HG03103 (cell line): ENCODE measurements at regions not wholly inside any gene's neighbourhood (a gene's known extent, or its start where the extent isn't known, plus 50 kb on each side); places are given as distances from the start of the nearest gene placed in this dataset.
"Not testable (repeated sequence)": the region's sequence is repeated elsewhere in the genome, so short reads cannot be mapped to it uniquely, and the experiment has no call there.

Experiments used
- ATAC-seq: cut with Tn5 transposase; IDR thresholded peaks from one replicate; pipeline ENCODE4 v1.9.1; 2021; ENCODE audit warnings: low read depth; ENCODE audit not compliant: unreplicated experiment

DNA sequence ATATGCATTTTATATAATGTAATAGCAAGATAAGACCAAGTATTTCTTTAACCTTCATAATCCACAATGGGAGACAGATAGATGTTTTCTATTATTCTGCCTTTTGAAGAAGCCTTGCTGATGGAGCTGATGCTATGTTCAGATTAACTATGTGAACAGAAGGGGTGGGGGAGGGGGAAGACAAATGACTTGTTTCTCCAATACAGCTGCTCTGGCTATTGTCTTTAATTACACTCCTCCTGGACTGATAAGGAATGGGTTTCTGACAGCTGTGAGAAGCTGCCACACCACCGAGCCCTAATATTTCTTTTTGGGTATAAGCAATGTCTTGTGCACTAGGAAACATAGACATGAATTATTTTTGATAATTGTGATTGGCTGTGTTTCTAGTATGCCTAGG lies 62.0 kb downstream of the CAVIN4 start:
- ATAC-seq = no peak

DNA sequence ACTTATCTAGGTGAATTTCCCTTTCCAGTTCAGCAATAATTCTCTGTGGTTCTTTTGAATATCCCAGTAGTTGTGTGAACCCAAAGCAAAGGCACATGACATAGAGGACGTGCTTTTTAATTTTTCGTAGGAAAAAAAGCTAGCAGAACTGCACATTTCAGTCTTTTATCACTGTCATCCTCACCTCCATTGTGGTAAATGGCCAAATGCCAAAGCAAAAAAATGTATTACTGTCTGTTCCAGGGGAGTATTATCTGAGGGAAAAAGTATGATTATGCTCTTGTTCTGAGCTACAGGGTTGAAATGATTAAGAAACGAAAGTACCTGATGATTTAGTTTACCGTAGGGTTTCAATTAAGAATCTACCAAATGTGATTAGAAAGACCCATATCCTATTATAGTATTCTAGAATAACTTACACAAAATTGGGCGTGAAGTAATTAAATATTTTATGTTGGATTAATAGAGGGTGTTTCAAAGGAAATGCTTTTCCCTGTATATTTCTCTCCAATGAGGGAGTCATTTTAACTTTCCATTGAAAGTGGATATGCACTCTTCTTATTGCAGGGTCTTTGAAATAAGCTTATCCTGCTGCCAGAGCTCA lies 62.7 kb downstream of the CAVIN4 start:
- no peak for ATAC-seq

DNA sequence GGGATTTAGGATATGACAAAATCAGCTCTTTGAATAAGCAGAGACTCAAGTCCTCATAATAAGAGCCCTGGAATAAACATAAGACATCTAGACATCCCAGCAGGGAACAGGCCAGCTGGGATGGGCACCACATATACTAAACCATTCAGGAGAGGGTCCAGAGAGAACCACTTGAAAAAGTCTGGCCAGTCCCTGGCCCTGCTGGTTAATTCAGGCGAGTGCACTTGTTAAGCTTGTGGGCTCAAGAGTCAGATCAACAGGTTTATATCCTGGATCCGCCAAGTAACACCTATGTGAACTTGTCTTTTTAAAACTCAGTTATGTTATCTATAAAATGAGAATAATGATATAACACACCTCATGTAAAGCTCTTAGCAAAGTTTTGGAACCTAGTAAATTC lies 63.3 kb downstream of the CAVIN4 start:
- ATAC-seq = no peak

DNA sequence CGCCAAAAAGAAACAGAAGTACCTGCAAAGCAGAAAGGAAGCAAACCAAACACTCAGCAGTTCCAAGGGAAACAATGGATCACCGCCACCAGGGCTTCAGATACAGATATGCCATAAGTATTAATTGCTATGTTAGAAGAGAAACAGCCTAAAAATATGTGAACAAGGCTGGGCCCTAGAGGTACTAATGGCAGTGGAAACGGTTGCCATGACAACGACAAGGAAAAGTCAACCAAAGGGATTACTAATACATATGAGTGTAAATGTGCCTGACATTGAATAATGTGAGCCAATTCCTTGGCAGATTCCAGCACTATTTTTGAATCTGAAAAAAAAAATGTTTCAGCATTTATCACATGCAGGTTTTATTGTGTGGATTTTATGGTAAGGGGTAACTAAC lies 75.0 kb downstream of the CAVIN4 start:
- ATAC-seq = no peak

DNA sequence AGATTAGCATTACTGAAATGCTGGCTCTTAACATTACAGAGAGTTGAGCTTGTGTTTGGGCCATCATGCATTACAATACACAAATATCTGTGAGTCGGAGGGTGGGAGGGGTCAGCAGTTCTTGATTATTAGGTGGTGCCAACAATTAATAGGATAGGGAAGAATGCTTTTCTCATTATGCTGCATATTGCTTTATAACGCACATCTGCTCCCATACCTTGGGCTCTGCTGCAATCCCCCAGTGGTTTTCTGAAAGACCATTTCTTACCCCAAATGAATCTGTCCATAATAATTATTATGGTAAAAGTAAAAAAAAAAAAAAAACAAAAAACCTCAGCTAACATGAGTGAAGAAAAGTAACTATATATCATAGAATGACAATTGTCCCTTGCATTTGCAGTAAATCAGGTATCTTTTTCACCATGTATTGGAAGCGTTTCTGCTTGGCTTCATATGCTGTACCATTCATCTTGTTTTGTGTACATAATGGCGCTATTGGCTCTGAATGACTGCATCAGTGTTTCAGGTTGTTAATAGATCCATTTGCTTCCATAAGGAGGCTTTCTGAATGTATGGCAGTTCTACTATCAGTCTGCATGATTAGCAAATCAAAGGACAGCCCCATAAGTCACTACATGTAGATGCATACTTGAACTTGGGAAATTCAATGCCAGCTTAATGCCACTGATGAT lies 75.9 kb downstream of the CAVIN4 start:
- no peak for ATAC-seq

DNA sequence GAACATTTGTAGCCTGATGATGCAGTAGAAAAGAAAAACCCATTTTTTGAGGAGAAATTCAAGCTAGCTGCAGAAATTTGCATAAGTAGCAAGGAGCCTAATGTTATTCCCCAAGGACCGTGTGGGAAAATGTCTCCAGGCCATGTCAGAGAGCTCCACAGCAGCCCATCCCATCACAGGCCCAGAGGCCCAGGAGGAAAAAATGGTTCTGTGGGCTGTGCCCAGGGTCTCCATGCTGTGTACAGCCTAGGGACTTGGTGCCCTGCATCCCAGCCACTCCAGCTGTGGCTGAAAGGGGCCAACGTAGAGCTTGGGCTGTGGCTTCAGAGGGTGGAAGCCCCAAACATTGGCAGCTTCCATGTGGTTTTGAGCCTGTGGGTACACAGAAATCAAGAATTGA lies 79.0 kb downstream of the CAVIN4 start:
- not testable (repeated sequence) for ATAC-seq

DNA sequence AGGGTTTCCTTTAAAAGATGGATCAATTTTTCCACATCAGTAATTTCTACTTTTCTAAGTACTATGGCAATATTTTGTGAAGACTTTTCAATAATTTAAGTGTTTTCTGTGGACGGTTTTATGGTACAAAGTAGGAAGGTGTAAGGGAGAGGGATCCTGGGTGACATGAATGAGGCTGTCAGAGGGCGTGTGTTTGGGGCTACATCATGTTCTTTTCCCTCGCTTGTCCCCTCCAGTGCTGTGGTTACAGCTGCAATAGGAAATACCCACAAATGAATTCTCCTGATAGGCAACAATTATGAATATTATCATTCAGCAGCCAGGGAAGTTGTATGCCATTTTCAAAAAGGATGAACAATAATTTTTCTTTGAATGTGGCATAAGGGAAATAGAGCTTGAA lies 83.8 kb downstream of the CAVIN4 start:
- ATAC-seq = no peak

DNA sequence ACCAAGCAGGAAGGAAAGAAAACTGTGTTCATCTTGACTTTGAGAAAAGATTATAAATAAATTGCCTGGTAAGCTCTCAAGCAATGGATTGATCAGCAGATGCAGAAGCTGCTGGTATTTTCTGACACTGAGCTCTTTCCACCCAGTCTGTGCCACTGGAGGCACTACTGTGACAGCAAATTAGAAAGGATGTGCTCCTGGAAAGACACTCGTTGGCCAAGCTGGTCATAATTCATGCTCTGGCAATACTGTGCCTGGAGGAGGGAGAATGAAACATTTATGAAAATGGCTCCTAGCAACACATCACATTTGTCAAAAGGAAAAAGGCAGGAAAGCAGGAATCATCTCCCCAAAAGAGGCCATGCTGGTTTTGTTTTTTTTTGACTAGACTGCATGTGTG lies 84.2 kb downstream of the CAVIN4 start:
- ATAC-seq = no peak

DNA sequence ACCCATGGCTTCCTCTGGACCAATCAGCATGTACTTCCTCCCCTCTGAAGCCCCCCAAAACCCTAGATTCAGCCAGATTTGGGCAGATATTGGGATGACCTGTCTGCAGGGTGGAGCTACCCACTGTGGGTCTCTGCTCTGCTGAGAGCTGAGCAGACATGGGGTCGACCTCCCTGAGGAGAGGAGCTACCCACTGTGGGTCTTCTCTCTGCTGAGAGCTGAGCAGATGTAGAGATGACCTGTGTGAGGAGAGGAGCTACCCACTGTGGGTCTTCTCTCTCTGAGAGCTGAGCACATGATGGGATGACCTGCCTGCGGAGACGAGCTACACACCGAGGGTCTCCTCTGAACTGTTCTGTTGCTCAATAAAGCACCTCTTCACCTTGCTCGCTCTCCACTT lies 89.6 kb downstream of the CAVIN4 start:
- ATAC-seq = no peak

DNA sequence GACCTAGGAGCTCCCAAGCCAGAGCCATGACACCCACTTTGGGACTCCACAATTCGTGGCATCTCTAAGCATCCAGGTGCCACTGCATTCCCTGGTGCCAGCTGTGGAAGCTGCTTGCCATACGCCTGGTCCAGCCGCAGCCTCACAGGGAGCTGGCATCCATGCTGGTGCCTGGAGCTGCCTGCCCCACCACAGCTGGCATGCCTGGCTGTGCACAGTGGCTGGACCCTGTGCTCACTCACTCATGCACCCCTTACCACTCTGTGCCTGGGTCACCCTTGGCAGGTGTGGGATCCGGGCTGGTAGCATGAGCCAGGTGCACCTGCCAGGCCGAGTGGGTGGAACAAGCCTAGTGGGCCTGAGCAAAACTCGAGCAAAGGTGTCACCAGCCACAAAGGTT lies 90.1 kb downstream of the CAVIN4 start:
- no peak for ATAC-seq

DNA sequence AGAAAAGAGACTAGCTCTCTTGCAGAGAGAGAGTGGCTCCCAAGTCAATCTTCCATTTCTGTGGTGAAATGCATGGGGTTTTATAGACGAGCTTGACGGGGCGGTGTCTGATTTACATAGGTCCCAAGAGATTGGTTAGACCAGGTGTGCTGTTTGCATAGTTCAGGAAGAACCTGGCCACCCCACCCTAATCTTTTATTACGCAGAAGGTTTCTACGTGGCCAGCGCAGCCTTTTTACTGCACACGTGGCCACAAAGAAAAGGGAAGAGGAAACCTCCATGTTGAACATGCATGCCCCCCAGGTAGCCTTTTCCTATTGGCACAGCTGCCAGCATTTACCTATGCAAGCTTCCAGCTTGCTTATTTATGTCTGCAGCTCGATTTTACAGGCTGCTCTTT lies 92.1 kb downstream of the CAVIN4 start:
- no peak for ATAC-seq

DNA sequence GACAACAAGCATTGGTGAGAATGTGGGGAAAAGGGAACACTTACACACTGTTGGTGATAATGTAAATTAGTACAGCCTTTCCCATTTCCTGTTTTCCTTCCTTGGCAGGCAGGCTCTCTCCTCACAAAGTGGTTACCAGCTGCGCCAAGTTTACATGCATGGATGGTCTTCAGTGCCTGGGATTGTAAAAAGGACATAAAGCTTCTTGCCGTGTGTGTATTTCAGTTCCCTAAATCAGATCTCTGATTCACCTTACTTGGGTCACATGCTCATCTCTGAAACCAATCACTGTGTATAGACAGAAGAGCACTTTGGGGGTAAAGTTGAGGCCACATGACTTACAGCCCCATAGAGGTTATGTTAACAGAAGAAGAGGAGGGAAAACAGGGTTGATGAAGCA lies 92.8 kb downstream of the CAVIN4 start:
- peak; percentile 84 for ATAC-seq

DNA sequence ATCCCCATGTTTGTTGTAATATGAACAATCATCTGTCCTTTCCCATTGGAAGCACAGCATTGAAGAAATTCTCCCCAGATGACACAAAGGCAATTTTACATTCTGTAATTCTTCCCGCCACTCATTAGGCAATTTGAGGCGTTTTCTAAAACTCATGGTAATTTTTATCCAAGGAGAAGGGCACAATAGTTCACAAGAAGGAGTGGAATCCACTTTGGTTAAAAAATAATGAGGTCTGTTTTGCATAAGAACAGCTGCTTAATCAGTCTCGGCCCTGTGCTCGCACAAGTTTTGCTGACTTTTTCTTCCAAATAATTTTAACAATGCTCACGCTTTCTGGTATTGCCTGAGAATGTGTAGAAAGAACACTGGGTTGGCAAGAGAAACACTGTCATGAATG lies 94.0 kb downstream of the CAVIN4 start:
- ATAC-seq = no peak

DNA sequence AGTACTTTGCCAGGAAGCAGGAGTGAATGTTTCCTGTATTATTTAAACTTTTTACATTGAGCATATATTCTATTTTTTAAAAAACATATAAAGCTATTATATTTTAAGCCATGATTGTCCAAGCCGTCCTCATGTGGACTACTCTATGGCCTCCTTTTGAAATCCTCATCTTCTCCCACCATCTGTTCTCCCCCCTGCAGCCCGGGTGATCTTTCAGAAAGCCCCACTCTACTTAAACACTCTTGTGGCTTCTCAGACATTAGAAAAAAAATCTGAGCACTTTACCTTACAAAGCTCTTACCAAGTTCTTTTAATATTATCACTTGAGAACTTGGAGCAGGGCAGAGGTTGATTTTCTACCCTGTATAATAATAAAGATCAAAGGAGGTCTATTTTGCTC lies 95.4 kb downstream of the CAVIN4 start:
- ATAC-seq = no peak

DNA sequence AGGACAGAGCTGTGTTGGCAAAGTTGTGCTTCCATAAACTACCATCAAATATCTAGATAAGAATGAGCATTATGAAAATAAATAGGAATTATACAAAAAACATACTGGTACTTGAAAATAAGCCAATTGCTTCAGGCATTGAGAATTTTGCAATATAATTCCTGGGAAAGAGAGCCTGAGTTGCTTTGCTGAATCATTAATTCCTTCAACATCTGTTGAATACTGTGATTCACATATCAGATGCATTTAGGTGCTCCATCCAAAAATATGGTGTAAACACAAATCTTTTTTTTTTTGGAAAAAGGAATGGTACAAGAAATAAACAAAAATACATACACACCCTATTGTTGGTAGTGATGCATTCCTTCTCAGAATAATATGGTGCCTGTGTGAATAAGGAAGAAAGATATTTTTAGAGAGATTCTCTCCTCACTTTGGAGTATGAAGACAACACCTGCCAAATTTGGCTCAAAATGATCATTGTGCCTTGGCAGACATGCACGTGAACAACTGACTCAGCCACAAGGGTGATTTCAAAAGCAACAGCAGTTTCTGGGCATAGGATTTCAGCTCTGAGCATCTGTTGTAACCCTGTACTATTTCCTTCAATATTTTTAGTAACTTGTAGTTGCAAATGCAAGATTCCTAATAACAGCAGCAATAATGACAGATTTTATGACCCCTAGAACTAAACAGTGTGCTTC lies 96.7 kb downstream of the CAVIN4 start:
- ATAC-seq = no peak

DNA sequence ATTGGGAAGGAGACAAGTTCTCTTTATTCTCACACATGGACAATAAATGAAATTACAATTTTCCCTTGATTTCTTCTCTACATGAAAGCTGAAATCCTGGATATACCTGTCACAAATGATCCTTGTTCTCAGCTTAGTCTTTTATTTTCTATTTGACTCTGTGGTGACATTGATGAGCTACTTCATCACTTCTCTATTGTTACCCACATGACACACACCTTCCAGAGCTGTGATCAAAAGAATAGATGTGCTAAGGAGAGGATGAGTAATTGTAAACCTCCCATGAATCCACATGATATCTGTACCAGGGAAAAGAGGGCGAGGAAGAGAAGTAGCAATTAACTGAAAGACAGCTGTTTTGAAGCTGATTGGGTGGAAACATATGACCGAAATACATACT lies 102.0 kb downstream of the CAVIN4 start:
- no peak for ATAC-seq

DNA sequence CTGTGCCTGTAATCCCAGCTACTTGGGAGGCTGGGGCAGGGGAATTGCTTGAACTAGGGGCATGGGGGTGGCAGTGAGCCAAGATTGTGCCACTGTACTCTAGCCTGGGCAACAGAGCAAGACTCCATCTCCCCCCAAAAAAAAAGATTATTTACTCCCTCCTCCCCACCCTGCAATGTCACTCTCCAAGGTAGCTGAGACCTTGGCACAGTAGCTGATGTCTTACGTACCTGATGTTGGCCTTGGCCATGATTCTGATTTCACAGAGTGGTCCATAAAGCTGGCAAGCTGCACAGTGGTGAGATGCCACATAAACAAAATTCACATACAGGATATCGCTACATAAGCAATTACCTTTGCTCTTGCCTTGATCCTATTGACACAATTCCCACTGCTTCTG lies 108.5 kb downstream of the CAVIN4 start:
- ATAC-seq = no peak

DNA sequence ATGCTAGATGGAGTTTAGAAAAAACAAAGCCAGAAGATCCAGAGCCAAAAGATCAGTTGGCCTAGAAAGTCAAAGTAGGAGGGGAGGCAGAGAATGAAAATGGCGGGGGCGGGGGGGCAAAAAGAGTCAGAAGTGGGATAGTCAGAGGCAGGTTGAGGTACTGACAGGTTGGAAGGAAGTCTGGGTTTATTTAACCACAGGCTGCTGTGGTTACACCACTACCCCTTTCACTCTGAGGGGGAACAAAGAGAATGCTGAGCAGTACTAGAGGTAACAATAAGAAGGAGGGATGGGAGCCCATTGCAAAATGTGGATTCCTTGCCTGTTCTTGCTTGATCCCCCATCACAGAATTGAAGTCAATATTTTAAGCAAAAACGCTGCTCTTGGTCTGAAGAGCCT lies 111.8 kb downstream of the CAVIN4 start:
- ATAC-seq = peak; percentile 96

DNA sequence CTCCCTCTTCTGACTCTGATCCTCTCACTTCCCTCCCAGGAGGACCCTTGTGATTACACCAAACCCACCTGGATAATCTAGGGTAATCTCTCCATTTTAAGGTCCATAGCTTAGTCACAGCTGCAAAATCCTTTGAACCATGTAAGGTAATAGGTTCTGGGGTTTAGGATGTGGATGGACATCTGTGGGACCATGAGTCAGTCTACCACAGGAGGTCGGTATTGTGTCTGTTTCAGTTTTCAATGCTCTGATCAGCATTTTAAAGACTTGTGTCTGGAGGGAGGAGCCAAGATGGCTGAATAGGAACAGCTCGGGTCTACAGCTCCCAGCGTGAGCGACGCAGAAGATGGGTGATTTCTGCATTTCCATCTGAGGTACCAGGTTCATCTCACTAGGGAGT lies 112.6 kb downstream of the CAVIN4 start:
- no peak for ATAC-seq

DNA sequence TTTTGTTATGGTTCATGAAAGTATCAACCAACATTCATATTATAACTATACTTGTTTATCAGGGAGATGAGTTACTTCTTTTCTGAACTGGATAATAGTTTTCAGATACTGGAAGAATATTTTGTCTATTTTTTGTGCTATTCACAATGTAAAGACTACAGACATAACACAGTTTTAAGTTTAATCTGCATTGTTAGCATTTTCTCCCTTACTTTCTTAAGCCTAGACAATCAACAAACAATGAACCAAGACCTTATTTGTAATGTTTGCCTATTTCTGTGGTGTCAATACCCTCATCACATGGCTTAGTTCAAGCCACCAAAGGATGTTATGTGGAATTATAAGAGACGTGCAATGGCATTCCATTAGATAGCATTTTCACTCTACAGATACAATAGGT lies 119.5 kb downstream of the CAVIN4 start:
- ATAC-seq = no peak

DNA sequence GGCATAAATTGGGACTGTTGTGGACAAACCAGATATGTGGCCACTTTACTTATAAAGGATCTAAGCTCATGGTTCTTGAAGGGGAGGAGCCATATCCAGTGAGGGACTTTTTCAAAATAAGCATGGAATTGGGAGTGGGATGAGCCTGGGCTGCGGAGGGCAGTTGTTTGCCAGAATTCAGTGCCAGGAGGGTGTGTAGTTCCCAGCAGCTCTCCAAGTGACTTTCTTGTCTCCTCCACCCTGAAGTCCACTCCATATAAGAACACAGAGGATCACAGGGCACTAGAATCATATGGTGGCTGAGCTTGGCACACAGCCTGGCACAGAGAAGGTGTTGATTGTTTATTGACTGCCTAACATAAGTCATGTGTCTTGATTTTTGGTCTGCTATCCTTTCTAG lies 121.1 kb downstream of the CAVIN4 start:
- ATAC-seq = no peak

DNA sequence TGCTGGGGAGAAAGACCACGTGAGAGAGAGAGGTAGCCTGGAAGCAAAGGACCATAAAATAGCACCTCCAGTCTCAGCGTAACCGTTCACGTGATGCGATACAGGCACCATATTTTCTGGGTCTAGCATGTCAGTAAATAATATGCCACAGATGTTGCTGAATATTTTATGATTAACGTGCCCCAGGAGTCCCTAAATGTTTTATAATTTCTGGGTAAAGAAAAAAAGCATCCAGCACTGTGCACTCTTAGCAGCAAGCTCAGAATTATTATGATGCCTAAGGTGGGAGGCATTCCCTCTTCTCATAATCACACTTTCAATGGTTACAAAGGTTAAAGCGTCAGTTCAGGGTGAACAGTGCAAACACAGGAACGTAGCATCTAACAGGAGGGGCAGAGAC lies 121.8 kb downstream of the CAVIN4 start:
- no peak for ATAC-seq
